ENCODE measurements at regions not wholly inside any gene's neighbourhood (a gene's known extent, or its start where the extent isn't known, plus 50 kb on each side); places are given as distances from the start of the nearest gene placed in this dataset.
A peak's percentile ranks its signal among the peaks of the same experiment; 100 is the strongest.
"Not testable (repeated sequence)": the region's sequence is repeated elsewhere in the genome, so short reads cannot be mapped to it uniquely, and the experiment has no call there.

DNA sequence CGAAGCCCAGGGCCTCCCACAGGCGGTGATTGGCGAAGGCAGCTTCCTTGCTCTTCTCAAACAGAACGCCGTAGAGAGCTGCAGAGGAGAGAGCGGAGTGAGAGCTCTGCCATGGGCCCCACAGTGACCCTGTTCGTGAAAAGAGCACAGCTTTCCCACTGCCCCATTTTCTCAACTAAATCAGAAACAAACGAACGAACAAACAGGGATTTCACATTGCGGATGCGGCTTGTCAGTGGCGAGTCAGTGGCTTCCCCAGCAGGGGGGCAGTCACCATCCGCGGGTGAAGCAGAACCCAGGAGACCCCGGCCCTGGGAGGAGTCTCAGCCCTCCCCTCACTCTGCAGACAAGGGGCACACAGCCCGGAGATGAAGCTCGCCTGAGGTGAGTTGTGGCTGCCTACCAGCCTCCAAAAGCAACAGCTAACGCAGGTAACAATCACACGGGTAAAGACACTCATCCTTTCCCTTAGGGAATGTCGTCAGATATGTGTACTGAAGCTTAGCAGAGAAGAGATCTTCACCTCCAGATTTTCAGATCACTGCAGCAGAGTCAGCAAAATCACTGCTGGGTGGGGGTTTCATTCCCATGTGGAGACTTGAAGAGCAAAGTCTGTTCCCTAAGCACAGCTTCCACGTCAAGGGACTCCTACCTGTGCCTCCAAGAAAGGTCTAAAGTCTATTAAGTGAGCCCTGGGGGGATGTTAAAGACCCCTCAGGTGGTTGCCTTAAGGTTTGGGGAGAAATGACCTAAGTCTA is 51.2 kb upstream of the GPR31 start:
- no peak for DNase-seq (ENCODE audit: low read depth)

DNA sequence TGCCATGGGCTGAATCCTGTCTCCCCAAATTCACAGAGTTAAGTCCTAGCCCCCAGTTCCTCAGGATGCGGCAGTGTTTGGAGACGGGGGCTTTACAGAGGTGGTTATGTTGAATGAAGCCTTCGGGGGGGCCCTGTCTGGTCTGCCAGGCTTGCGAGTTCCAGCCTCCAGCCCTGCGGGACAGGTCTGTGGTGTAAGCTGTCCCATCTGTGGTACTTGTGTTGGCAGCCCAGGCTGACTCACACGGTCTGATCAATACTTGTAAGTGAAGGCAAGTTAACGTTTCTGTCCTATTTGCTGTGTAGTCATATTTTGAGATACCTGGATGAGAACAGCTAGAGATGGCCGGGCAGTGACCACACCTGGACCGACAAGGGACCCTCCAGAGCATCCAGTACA is 51.8 kb upstream of the GPR31 start:
- DNase-seq (ENCODE audit: low read depth): no peak

DNA sequence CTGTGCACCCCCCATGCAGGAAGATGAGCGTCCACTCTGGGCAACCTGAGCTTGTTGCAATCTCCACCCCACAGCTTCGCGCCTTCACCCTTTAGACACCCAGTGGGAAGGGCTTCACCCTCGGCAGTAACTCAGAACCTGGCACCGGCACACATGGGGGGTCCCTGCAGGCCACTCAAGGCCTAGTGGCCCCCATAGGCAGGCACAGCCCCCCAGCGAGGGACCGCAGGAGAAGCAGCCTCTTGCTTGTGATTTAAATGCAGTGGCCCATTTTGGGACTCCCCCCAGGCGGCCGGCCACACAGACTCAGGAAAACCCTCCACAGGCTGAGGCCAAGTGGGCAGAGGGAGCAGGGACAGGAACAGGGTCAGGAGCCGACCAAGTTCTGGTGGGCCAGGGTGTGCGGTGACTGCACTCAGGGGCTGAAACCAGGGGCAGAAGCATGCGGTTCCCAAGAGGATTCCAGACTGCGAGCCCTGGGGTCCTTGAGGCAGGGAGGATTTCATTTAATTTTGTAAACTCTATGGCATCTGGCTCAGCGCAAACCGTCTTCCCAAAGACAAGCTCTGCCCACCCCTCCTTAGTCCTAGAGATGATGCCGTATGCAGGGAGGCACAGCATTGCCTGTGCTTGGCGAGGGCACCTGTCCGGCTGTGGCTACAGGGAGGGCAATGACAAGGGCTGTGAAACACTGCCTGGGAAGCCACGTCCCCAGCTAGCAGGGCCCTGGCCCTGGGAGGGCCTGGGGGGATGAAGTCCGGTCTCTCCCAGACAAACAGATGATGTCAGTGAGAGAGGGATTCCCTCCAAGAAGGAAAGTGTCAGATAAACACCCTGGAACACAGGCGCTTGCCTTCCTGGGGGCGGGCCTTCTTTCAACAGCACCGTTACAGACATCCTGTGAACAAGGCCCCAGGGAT is 52.9 kb upstream of the GPR31 start:
- DNase-seq (ENCODE audit: low read depth): no peak

DNA sequence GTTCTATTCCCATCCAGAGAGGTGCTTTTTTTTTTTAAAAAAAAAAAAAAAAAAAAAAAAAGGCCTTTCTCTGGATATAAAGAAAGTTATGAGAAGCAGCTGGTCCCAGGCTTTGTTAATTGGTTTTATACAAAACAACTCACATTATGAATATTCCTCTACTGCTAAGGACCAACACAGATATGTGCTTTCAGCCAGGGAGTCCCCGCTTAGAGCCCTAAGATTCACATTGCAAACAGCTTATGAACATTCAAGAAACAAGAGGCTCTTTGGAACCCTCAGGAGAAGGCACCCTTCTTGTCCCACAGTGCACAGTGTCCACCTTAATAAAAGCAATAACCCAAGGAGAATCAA is 53.5 kb upstream of the GPR31 start:
- no peak for DNase-seq (ENCODE audit: low read depth)

DNA sequence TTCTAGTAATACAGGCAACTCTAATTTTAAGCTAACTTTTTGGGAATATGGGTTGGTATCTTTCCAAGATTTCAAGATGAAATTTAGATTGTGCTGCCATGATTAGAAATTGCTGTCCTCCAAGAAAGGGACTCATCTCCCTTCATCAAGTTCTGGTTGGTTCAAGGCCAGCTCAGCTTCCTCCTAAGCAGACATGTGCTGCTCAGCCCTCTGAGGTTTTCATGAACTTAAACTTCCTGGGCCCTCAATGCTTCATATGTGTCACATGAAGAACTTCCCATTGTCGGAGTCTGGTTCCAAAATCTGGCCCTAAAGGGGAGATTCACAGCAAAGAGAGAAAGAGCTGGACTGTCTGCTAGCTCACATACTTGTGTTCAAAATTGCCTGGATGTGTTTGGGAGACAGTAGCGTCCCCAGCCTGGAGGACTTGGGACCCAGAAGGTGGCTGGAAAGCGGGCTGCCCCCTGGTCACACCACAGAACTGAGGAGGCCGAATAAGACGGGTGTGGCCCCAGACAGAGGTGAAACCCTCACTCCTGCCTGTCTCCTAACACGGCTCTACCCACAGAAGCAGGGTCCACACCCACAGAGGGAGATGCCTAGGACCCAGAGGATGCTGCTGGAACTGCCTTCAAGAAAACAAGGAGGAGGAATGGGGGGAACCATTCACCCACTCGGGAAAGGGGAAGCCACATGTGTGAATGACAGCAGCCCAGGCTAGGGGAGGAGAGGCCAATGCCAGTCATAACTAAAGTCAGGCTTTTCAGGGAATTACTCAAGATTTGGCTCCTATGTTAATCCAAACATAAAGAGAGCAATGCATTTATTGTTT is 54.3 kb upstream of the GPR31 start:
- DNase-seq (ENCODE audit: low read depth): no peak

DNA sequence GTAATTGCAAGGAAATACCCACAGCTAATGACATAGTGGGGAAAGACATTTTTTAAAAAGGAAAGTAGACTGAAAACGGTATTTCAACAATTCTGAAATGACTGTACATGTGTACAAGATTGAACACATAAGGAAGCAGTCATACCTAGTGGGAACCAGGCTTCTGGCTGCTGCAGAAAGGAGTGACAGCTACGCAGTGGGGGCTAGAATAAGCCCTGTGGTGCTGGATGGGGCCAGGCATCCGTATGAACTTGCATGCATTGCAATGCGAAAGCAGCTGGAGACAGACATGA is 54.9 kb upstream of the GPR31 start:
- DNase-seq (ENCODE audit: low read depth): no peak

DNA sequence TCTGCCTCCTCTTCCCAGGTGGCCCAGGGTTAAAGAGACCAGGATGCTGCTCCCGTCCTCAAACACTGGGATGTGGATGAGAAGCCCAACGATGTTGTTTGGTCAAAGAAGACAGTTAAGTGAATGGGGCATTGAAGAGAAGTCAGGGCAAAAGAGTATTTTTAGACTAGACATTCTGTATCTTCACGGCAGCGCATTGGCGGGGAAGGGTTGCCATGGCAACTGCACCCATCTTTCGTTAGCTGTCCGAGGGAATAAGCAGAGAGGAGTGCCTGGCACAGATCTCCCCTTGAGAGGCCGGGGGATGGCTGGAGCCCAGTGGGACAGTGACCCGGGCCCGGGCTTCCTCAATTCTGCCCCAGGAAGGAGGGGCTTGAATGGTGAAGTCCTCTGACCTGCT is 56.4 kb upstream of the GPR31 start:
- DNase-seq (ENCODE audit: low read depth): no peak

DNA sequence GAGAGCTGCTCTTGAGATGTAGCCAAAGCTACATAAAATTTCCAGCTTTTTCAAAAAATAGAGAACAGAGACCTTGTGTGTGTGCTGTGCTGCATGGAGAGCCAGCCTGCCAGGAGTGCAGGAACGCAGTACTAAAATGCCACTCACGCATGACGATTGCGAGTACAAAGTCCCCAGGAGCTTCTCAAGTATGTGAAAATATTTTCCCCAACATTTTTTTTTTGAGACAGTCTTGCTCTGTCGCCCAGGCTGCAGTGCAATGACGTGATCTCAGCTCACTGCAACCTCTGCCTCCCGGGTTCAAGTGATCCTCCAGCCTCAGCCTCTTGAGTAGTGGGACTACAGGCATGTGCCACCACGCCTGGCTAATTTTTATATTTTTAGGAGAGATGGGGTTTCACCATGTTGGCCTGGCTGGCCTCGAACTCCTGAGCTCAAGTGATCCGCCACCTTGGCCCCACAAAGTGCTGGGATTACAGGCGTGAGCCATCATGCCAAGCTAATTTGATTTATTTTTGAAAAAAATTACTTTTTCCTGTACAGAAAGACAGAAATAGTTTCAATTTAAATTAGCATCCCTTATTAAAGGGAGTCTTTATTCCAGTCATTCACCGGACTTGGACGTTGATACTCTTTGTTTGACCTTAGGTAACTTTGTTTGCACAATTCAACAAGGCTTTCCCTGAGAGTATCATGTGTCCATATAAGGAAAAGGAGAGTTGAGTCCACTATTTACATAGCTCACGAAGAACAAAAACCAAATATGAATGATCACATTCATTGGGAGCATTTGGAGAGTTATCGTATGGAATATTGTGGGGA is 57.9 kb upstream of the GPR31 start:
- DNase-seq (ENCODE audit: low read depth): not testable (repeated sequence)

DNA sequence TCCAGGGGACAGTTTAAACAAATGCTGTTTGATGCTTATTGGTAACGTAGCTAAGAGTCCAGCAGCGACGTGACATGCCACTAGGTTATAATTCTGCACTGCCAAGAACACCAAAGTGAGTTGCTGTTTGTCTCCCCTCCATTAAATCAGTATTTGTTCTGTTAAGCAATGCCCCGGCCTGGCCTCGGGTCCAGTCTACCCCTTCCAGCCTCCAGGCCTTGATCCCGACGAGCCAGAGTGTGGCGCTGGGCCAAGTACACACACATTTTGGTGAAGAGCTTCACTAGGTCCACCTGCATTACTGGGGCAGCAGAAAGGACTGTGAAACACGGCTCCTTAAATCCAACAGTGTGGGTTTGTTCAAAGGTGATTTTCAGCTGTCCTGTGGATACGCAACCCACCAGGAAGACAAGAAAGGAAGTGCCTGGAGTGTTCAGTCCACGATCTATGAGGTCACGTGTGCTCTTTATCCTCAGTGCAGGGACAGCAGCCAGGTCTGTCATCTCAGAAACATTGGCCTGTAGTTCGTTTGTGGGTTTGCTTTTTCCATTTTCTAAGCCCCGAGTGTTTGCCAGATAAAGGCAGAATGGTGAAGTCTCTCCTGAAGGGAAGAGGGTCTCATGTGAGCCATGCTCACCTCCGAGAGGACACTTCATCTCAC is 58.7 kb upstream of the GPR31 start:
- DNase-seq (ENCODE audit: low read depth): not testable (repeated sequence)

DNA sequence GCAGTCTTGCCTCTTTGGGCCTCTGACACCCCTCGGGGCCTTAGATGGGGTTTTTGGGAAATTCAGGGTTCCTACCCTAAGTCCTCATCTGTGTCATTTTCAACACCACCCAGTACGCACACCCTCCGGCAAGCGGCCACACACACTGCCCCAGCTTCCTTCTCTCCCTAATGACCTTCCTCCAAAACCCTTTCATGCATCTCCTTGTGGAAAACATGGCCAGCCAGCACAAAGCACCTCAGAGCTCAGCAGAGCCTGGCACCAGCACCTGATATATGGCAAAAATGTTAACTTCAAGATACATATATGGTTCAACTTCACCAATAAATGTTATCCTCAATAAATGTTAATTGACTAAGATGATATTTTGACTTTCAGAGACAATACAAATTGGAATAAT is 59.3 kb upstream of the GPR31 start:
- not testable (repeated sequence) for DNase-seq (ENCODE audit: low read depth)

DNA sequence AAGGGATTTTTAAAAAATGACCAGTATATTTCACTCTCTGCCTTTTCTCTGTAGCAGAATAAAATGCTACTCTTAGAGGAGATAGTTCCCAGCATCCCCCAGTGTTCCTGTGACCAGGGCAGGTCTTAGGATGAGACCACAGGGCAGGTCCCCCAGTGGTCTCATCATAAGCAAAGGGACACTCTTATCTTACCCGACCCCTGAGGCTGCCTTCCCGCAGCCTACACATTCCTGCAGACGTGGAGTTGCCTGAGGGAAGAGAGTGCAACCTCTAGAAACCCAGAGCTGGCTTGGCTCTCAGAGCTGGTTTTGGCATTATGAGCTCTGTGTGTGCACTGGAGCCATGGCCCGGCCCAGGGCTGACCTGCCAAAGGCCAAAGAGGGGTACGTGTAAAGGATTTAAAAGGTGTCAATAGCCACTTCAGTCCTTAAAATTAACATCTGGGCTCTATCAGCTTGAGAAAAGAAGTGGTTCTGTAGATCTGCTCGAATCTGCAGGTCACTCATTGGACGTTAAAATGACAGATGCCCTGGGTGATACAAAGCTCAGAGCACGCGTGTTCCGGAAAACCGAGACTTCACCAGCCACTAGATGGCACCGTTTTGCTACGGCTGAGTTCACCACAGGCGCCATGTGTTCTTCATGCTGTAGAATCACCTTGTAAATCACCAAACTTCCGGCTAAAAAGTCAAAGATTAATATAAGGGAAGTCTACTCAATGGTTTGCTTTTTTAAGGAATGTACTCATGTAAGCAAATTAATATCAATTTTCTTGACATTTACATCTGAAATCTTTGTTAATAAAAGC is 60.4 kb upstream of the GPR31 start:
- DNase-seq (ENCODE audit: low read depth): peak; percentile 11

DNA sequence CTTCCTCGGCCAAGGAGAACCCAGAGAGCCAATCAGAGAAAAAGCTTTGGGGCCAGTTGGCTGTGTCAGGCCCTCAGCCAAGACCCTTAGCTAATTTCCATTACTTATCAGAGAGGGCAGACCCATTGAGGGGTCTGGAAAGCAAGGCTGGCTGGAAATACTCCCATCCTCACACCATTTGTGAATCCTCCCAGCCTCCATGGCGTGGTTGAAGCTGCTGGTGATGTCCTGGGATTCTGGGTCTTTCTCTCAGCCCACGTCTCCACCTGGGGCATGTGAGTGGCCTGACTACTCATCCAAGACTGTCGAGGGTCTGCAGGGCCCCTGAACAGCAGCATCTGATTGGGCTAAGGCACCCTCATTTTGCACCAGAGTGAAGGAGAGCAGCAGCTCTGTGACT is 61.3 kb upstream of the GPR31 start:
- DNase-seq (ENCODE audit: low read depth): not testable (repeated sequence)

DNA sequence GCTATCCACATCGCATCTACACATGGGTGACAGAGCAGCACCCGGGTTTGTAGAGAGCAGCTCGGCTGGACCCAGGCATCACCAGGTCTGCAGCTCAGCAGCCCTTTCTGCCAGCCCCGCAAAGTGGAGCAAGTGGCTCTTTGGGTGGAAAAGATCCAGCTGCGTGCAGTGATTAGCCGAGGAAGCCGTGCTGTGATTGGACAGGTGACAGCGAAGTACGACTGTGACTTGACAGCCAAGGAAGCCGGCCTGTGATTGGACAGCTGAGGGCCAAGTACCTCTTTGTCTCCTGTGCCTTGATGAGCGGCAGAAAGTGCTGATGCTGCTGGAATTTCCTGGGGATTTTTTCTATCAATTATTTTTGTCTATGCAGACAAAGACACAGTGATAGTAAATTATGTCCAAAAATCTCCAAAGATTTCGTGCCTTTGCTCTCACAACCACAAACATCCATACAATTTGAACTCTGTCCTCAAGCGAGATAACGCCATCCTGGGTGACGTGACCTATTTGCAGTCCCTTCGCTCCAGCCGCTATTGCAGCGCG is 62.3 kb upstream of the GPR31 start:
- no peak for DNase-seq (ENCODE audit: low read depth)

DNA sequence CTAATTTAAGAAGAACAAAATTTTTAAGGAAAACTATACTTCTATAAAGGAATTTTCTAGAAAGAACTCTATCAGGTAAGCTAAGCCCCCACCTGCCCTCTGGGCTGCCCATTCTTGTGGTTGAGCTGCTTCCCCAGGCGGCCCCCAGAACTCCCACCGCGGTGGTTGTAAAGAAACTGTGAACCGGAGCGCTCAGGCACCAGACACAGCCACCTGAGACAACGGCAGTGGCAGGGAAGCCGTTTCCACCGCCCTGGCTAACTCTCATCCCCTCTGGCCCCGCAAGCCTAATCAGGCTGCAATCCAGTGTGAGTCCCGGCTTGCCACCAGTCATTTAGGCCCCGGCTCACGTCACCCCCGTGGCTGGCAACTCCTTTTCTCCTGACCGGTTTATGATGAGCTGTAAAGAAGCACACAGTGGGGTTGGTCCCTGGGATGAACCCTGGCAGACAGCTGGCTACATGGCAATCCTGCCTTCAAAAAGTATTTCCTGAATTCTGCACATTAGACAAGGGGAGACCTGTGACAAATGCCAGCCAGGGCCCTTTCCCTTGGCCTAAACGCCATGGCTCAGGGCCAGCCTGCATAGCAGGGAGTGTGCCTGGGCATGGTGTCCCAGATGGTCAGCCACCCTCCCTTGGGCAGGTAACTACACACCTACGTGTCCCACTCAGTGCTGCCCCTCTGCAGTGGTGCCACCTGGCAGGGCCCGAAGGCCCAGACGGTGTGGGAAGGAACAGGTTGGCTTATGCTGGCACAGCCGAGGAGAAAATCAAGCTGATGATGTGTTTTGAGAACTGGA is 63.8 kb upstream of the GPR31 start:
- no peak for DNase-seq (ENCODE audit: low read depth)

DNA sequence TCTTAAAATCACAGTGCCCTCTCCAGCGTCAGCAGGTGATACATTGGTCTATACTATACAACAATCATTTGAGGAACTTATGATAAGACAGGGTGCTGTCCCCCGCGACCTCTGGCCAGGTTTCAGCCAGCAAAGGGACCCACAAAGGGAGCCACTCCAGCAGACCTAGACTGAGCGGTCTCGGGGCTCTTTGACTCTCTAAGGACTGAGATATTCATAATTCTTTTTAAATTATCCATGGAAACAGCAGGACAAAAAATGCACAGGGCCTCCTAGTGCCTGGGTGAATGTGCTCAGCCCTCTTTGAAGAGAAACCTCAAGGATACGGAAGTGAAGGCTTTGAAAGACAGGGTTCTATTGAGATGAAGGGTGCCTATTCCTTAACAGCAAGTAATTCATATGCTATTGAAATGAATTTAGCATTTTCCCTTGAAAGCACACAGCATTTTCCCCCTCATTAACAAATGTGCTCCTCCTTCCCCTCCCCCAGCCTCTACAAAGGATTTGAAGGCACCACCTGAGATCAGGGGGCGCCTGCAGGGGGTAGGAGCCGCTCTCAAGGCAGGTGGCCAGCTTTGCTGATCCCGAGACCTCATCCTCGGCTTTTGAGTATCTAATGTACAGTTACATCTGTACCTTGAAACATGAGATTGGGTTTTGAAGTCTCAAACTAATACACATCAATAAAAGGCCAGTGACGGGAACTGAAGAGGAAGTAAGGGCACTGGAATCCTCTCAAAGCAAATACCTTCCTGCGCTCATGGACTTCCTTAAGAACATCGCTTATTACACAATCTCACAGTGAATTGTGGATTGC is 65.3 kb upstream of the UNC93A start:
- not testable (repeated sequence) for DNase-seq (ENCODE audit: low read depth)

DNA sequence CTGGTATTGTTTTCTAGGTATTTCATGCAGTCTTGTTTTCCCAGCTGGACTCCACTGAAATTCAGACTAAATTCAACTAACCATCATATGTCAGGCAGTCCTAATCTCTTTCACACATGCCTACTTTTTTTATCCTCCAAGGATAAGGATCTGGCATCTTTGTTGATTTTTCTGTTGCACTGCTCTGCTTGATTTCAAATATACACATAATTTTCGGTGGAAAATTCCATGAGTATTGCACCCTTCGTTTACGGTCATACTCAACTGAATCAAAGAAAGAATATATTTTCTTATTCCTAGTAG is 64.8 kb upstream of the UNC93A start:
- DNase-seq (ENCODE audit: low read depth): no peak

DNA sequence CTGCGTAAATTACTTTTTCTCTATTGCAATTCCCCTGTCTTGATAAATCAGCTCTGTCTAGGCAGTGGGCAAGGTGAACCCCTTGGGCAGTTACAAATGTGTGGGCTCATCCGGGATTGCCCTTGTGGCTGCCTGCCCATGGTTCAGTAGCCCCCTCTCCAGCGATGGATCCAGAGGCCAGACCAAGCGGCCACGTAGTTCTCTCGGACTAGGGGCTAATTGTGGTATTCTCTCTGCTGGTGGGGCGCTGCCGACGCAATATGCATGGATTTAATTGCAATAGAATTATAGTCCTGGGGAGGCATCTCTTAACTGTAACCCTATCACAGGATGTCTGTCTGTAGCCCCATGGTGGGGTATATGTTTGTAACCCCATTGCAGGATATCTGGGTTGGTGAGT is 64.3 kb upstream of the UNC93A start:
- no peak for DNase-seq (ENCODE audit: low read depth)

DNA sequence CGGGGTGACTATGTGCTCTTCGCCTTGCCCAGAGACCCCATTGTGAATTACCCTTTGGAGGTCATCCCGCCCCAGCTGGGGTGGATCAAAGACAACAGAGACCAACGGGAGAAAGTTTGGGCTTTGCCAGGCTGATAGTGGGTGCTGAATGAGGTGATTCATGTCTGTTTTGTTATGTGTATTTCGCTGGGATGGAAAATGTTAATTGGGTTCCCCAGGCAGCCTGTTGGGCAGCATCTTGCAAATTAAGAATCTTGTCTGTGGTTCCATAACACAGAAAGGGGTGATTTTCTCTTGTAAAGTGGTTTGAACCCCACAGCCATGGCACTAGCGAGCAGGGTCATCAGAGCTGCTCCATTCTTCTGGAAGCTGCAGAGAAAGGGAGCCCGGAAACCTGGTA is 63.1 kb upstream of the UNC93A start:
- no peak for DNase-seq (ENCODE audit: low read depth)
